ENCODE measurements at regions not wholly inside any gene's neighbourhood (a gene's known extent, or its start where the extent isn't known, plus 50 kb on each side); places are given as distances from the start of the nearest gene placed in this dataset.

DNA sequence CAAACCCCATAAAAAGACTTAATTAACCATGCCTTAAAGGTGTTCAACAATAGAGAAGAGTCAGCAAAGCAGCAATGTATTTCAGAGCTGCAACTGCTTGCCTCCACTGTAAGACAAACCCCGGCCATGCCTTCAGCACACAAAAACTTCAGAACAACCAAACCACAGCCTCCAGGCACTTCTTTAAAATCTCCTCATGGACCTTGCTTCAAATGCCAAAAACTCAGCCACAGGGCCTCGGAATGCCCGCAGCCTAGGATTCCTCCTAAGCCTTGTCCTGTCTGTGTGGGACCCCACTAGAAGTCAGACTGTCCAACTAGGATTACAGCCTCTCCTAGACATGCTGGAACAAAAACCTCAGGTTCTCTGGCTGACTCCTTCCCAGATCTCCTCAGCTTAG is 208.1 kb upstream of the DUSP10 start:
- H3K36me3 ChIP-seq (replicated peaks) = no peaks in the 10 kb centered on the region
- TF ChIP-seq, protein P1, sequence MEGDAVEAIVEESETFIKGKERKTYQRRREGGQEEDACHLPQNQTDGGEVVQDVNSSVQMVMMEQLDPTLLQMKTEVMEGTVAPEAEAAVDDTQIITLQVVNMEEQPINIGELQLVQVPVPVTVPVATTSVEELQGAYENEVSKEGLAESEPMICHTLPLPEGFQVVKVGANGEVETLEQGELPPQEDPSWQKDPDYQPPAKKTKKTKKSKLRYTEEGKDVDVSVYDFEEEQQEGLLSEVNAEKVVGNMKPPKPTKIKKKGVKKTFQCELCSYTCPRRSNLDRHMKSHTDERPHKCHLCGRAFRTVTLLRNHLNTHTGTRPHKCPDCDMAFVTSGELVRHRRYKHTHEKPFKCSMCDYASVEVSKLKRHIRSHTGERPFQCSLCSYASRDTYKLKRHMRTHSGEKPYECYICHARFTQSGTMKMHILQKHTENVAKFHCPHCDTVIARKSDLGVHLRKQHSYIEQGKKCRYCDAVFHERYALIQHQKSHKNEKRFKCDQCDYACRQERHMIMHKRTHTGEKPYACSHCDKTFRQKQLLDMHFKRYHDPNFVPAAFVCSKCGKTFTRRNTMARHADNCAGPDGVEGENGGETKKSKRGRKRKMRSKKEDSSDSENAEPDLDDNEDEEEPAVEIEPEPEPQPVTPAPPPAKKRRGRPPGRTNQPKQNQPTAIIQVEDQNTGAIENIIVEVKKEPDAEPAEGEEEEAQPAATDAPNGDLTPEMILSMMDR (IDR thresholded peaks at IDR 0.05; ENCODE audit: low read depth, low read length, missing control alignments) = no peak
- H3K4me3 ChIP-seq (ENCODE audit: low read depth, low read length) = no peak overlapping the region
- in situ Hi-C loops (cut with HindIII; ENCODE audit: low pct_ligation_motif_present, low sequenced_read_pairs) = no loop called here
- no peaks in the 10 kb centered on the region for H3K27me3 ChIP-seq (replicated peaks)
- no peak overlapping the region for H3K27ac ChIP-seq
- no peak for DNase-seq

DNA sequence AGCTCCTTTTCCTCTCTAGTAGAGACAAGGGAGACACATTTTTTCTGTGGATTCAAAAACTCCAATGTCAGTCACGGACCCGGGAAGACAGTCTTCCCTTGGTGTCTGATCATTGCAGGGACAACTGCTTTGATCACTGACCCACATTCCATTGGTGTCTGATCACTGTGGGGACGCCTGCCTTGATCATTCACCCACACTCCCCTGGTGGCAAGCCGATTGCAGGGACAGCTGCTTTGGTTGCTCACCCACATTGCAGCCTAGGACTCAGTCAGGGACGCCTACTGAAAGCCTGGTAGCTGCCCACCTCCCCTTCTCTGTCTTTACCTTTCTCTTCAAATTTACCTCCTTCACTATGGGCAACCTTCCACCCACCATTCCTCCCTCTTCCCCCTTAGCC is 206.6 kb upstream of the DUSP10 start:
- DNase-seq = no peak
- Histone ChIP-seq H3K4me3 (ENCODE audit: low read depth, low read length) (no peak overlapping the region), H3K27ac (no peak overlapping the region), H3K36me3 (replicated peaks) (no peaks in the 10 kb centered on the region), H3K27me3 (replicated peaks) (no peaks in the 10 kb centered on the region)
- TF ChIP-seq, protein P1 (IDR thresholded peaks at IDR 0.05; ENCODE audit: low read depth, low read length, missing control alignments) = no peak
- in situ Hi-C loops (cut with HindIII; ENCODE audit: low pct_ligation_motif_present, low sequenced_read_pairs) = no loop called here

DNA sequence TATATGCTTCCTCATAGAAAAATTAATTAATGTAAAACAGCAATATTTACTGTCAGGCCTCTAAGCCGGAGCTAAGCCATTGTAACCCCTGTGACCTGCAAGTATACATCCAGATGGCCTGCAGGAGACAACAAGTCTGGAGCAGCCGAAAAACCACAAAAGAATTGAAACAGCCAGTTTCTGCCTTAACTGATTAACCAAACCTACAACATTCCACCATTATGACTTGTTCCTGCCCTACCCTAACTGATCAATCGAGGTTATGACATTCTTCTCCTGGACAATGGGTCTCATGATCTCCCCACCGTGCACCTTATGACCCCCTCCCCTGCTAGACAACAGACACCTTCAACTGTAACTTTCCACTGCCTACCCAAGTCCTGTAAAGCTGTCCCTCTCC is 205.8 kb upstream of the DUSP10 start:
- no peak for DNase-seq
- TF ChIP-seq, protein P1 (IDR thresholded peaks at IDR 0.05; ENCODE audit: low read depth, low read length, missing control alignments) = no peak
- no peaks in the 10 kb centered on the region for H3K36me3 ChIP-seq (replicated peaks)
- in situ Hi-C loops (cut with HindIII; ENCODE audit: low pct_ligation_motif_present, low sequenced_read_pairs) = no loop called here
- no peak overlapping the region for H3K27ac ChIP-seq
- H3K4me3 ChIP-seq (ENCODE audit: low read depth, low read length) = no peak overlapping the region
- H3K27me3 ChIP-seq (replicated peaks) = no peaks in the 10 kb centered on the region

DNA sequence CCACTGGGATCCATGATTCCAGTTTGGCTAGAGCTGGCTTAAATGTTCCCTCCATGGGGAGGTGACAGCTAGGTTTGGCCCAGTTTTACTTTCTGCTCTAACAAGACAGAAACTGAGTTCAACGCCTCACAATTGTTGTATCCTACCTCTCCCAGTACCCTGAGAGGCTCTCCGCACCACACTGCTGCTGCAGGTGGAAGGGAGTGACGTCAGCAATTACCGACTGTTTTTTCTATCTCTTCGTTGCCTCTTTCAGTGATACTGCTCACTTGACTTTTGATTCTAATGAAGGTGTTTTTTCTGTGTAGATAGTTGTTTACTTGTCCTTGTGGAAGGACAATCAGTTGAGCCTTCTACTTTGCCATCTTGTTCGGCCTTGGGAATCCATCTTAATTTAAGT is 204.9 kb upstream of the DUSP10 start:
- Histone ChIP-seq H3K4me3 (ENCODE audit: low read depth, low read length) (no peak overlapping the region), H3K27ac (no peak overlapping the region), H3K27me3 (replicated peaks) (no peaks in the 10 kb centered on the region), H3K36me3 (replicated peaks) (no peaks in the 10 kb centered on the region)
- in situ Hi-C loops (cut with HindIII; ENCODE audit: low pct_ligation_motif_present, low sequenced_read_pairs) = no loop called here
- no peak for DNase-seq
- TF ChIP-seq, protein P1 (IDR thresholded peaks at IDR 0.05; ENCODE audit: low read depth, low read length, missing control alignments) = no peak

DNA sequence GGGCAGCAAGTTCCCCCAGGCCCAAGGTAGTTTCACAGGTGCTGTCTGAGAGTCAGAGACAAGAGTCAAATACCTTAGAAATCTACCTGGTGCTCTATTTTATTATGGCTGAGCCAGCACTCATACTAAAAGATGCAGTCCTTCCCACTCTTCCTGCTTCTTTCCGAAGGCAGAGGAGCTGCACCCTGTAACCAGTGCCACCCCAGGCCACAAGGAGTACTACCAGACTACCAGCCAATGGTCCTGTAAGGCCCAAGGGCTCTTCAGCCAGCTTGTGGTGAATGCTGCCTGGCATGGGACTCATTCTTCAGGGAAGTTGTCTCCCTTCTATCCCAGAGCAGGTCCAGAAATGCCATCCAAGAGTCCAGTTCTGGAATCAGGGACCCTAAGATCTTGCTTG is 203.8 kb upstream of the DUSP10 start:
- no peak overlapping the region for H3K4me3 ChIP-seq (ENCODE audit: low read depth, low read length)
- in situ Hi-C loops (cut with HindIII; ENCODE audit: low pct_ligation_motif_present, low sequenced_read_pairs) = no loop called here
- H3K36me3 ChIP-seq (replicated peaks) = no peaks in the 10 kb centered on the region
- TF ChIP-seq, protein P1 (IDR thresholded peaks at IDR 0.05; ENCODE audit: low read depth, low read length, missing control alignments) = peak; percentile 10
- no peak for DNase-seq
- H3K27me3 ChIP-seq (replicated peaks) = no peaks in the 10 kb centered on the region
- H3K27ac ChIP-seq = no peak overlapping the region

DNA sequence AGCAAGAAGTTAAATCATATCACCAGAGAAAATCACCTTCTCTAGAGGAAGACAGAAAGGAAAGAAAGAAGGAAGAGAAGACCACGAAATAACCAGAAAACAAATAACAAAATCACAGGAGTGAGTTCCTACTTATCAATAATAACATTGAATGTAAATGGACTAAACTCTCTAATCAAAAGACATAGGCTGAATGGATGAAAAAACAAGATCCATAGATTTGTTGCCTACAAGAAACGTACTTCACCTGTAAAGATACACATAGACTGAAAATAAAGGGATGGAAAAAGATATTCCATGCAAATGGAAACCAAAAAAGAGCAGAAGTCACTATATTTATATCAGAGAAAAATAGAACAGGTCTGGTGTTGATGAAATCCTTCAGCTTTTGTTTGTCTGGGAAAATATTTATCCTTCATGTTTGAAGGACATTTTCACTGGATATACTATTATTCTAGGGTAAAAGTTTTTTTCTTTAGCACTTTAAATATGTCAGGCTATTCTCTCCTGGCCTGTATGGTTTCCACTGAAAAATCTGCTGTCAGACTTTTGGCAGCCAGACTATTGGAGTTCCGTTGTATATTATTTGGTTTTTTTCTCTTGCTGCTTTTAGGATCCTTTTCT is 202.5 kb upstream of the DUSP10 start:
- Histone ChIP-seq H3K4me3 (ENCODE audit: low read depth, low read length) (no peak overlapping the region), H3K27ac (no peak overlapping the region), H3K27me3 (replicated peaks) (no peaks in the 10 kb centered on the region), H3K36me3 (replicated peaks) (no peaks in the 10 kb centered on the region)
- in situ Hi-C loops (cut with HindIII; ENCODE audit: low pct_ligation_motif_present, low sequenced_read_pairs) = no loop called here
- DNase-seq = no peak
- TF ChIP-seq, protein P1 (IDR thresholded peaks at IDR 0.05; ENCODE audit: low read depth, low read length, missing control alignments) = no peak

All from brain microvascular endothelial cell (primary cell).